Lung (tissue), 11 donors: ENCODE measurements at regions not wholly inside any gene's neighbourhood (a gene's known extent, or its start where the extent isn't known, plus 50 kb on each side); places are given as distances from the start of the nearest gene placed in this dataset.

Source experiments
- ATAC-seq: fragments of 200-7000 bp; cut with Tn5 transposase; one replicate; pipeline ENCODE4 v1.9.1; 2020; ENCODE audit warnings: moderate number of reproducible peaks; ENCODE audit not compliant: insufficient read depth, low FRiP score
- DNase-seq, 3 donors: peaks; one replicate each; pipeline ENCODE4 v3.0.0-alpha.2; 2013 to 2017
- H3K27ac ChIP-seq, 2 donors: one replicate each; pipeline ENCODE4 v1.5.1; 2013; ENCODE audit warnings: mild to moderate bottlenecking in 2 of 2, moderate library complexity in 2 of 2, control low read depth in 1 of 2, inconsistent platforms in 1 of 2, low read depth in 1 of 2, low read length in 1 of 2
- H3K27me3 ChIP-seq, 3 donors: one replicate each; pipeline ENCODE4 v1.5.1; 2013; ENCODE audit warnings: low read length in 2 of 3; ENCODE audit not compliant: control insufficient read depth in 3 of 3, insufficient read depth in 3 of 3
- H3K36me3 ChIP-seq, 4 donors: one replicate each; pipeline ENCODE4 v1.5.1; 2013; ENCODE audit warnings: low read length in 4 of 4, mild to moderate bottlenecking in 1 of 4, moderate library complexity in 1 of 4; ENCODE audit not compliant: control insufficient read depth in 4 of 4, insufficient read depth in 4 of 4
- H3K4me1 ChIP-seq, 5 donors: one replicate each; pipeline ENCODE4 v1.5.1; 2013; ENCODE audit warnings: low read length in 5 of 5, mild to moderate bottlenecking in 2 of 5, moderate library complexity in 1 of 5; ENCODE audit not compliant: control insufficient read depth in 5 of 5, insufficient read depth in 5 of 5
- H3K4me3 ChIP-seq: one replicate; pipeline ENCODE4 v1.5.1; 2013; ENCODE audit warnings: mild to moderate bottlenecking, control low read depth, moderate library complexity
- H3K9ac ChIP-seq, 2 donors: one replicate each; pipeline ENCODE4 v1.5.1; 2013; ENCODE audit warnings: low read length in 2 of 2, control low read depth in 1 of 2; ENCODE audit not compliant: insufficient read depth in 1 of 2
- H3K9me3 ChIP-seq, 4 donors: one replicate each; pipeline ENCODE4 v1.5.1; 2013; ENCODE audit warnings: low read length in 3 of 4, mild to moderate bottlenecking in 1 of 4, moderate library complexity in 1 of 4; ENCODE audit not compliant: control insufficient read depth in 4 of 4, insufficient read depth in 3 of 4
- WGBS, 2 donors: extraction: QIAGEN DNeasy Blood & Tissue Kit; methylation state at CpG; one replicate each; pipeline ENCODE4 v1.1.7; 2013; 5-methylcytosine and 5-hydroxymethylcytosine counted together
- TF ChIP-seq, protein P1 (sequence below): IDR thresholded peaks from 2 replicates; pipeline ENCODE4 v1.5.1; 2012; ENCODE audit warnings: mild to moderate bottlenecking; ENCODE audit errors: control extremely low read depth, extremely low read depth
- donor health status: control.
- donor health status: control.
- donor health status: Bipolar disorder and iron deficiency.
- donor health status: healthy.
- donor health status: DM: yes; HTN: yes; CAD: no.

DNA sequence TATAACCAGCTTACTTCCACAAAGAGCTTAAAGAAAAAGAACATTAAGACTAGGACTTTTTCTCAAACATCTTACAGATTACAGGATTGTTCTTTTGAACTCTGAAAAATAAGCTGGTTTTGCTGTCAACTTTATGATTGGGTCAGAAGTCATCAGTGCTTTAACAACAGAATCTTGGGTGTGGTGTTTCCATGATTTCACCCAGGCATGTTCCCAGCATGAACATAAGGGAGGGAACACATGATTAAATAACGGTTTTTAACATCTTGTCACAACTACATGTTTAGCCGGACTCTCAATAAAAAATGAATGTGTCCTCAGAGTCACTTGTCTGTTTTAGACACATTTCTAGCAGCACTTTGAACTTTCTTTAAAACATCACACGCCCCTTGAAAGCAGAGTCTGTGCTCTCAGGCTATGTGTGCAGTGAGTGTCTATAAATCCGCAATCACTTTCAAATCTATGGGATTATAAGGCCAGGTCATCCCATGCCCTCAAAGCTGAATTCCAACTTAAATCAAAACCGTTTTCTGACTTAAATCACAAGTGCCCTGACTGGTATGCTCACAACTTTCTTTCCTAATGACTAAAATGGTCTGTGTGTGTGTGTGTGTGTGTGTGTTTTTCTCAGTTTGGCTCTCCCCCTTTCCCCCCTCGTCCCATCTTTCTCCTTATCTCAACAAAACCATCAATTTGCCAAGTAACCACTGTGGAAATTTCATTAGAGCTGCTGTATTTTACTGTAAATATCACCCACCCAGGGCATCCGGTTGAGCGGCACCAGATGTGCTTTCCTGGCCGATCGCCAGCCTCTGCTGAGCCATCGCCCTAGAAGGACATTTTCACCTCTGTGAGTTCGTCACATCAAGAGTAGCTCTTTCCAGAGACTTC is 216.8 kb upstream of the DTNBP1 start:
- Histone ChIP-seq H3K27ac (no peak overlapping the region), H3K4me1 (peaks cover 9 to 23% (median 11%) of the 10 kb centered on the region in 5 donors), H3K4me3 (no peak overlapping the region), H3K36me3 (no peaks in the 10 kb centered on the region), H3K9ac (no peak overlapping the region), H3K27me3 (no peaks in the 10 kb centered on the region), H3K9me3 (no peaks in the 10 kb centered on the region)
- WGBS, 2 donors: 16 to 29% methylated on average over 12 of the region's 12 CpGs
- DNase-seq (peak; percentile 92 to 94 (median 93)), ATAC-seq (peak; percentile 50)
- TF ChIP-seq, protein P1, sequence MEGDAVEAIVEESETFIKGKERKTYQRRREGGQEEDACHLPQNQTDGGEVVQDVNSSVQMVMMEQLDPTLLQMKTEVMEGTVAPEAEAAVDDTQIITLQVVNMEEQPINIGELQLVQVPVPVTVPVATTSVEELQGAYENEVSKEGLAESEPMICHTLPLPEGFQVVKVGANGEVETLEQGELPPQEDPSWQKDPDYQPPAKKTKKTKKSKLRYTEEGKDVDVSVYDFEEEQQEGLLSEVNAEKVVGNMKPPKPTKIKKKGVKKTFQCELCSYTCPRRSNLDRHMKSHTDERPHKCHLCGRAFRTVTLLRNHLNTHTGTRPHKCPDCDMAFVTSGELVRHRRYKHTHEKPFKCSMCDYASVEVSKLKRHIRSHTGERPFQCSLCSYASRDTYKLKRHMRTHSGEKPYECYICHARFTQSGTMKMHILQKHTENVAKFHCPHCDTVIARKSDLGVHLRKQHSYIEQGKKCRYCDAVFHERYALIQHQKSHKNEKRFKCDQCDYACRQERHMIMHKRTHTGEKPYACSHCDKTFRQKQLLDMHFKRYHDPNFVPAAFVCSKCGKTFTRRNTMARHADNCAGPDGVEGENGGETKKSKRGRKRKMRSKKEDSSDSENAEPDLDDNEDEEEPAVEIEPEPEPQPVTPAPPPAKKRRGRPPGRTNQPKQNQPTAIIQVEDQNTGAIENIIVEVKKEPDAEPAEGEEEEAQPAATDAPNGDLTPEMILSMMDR: no peak

DNA sequence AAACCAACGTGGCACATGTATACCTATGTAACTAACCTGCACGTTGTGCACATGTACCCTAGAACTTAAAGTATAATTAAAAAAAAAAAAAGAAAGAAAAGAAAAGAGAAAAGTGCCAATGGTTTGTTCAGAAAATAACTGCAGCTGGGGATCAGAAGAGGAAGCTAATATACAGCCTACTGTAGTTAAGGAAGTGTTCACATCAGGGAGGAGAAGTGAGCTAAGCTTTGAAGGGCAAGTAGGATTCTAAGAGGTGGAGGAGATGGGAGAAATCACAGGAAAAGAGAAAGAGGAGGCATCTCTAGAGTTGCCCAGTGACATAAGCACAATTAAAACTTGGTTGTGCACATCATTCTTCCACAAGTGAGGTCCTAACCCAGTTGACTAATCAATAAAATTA is 214.4 kb upstream of the DTNBP1 start:
- Histone ChIP-seq H3K9me3 (no peaks in the 10 kb centered on the region), H3K27me3 (no peaks in the 10 kb centered on the region), H3K4me3 (no peak overlapping the region), H3K27ac (no peak overlapping the region), H3K4me1 (peaks cover 6 to 22% (median 17%) of the 10 kb centered on the region in 5 donors), H3K36me3 (no peaks in the 10 kb centered on the region), H3K9ac (no peak overlapping the region)
- DNase-seq (no peak), ATAC-seq (no peak)
- TF ChIP-seq, protein P1: no peak
- WGBS, 2 donors: 48 to 66% methylated on average over 2 of the region's 2 CpGs

DNA sequence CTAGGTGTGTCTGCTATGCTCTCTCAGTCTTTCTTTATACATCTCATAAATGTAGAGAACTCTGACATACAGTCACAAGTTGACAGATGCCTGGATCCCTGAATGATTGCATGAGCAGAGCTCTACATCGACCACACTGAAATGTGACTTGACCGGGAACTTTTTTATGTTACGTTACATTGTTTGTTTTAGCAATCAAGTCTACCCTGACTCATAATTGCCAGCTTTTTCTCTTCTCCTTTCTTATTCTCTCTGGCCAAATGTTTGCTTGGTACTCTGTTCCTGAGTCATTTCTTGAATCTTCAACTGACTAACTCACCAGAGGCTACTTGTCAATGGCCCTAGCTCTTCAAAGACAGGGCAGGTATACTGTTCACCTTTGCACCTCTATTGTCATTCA is 213.6 kb upstream of the DTNBP1 start:
- Histone ChIP-seq H3K4me1 (peaks cover 4 to 24% (median 17%) of the 10 kb centered on the region in 5 donors), H3K27ac (no peak overlapping the region), H3K27me3 (no peaks in the 10 kb centered on the region), H3K9ac (no peak overlapping the region), H3K4me3 (no peak overlapping the region), H3K9me3 (no peaks in the 10 kb centered on the region), H3K36me3 (no peaks in the 10 kb centered on the region)
- WGBS, 2 donors: 27 to 47% methylated on average over 3 of the region's 3 CpGs
- ATAC-seq: no peak
- TF ChIP-seq, protein P1: no peak
- no peak for DNase-seq
